Stomach (tissue), 8 donors: ENCODE measurements at regions not wholly inside any gene's neighbourhood (a gene's known extent, or its start where the extent isn't known, plus 50 kb on each side); places are given as distances from the start of the nearest gene placed in this dataset.

ENCODE experiments used
- DNase-seq, 2 donors: peaks; one replicate each; pipeline versions ENCODE4 v3.0.0 to v3.0.0-alpha.2; 2013 to 2019
- H3K27ac ChIP-seq, 5 donors: fragments of 200-600 bp in 4 of 5; sonication (generic) in 4 of 5; one replicate each; pipeline ENCODE4 v1.5.1; 2013 to 2019; ENCODE audit warnings: mild to moderate bottlenecking in 1 of 5, moderate library complexity in 1 of 5
- H3K27me3 ChIP-seq, 3 donors: fragments of 200-600 bp; sonication (generic); one replicate each; pipeline ENCODE4 v1.5.1; 2017 to 2019; ENCODE audit warnings: mixed run types in 1 of 3
- H3K36me3 ChIP-seq, 4 donors: fragments of 200-600 bp; sonication (generic); 1 replicate in 3 of 4; 2 replicates in 1 of 4; pipeline ENCODE4 v1.5.1; 2016 to 2019
- H3K4me1 ChIP-seq, 4 donors: fragments of 200-600 bp; sonication (generic); one replicate each; pipeline ENCODE4 v1.5.1; 2016 to 2019
- H3K4me3 ChIP-seq, 4 donors: fragments of 200-600 bp; sonication (generic) in 3 of 4; one replicate each; pipeline ENCODE4 v1.5.1; 2016 to 2019; ENCODE audit warnings: mild to moderate bottlenecking in 1 of 4
- H3K9me3 ChIP-seq, 4 donors: fragments of 200-600 bp; sonication (generic); one replicate each; pipeline ENCODE4 v1.5.1; 2016 to 2019
- EP300 ChIP-seq: sonication (generic); formaldehyde crosslinking; IDR thresholded peaks from one replicate; pipeline ENCODE4 v1.6.1; 2017; ENCODE audit warnings: antibody characterized with exemption
- POLR2A ChIP-seq, 4 donors: fragments of 450-650 bp; IDR thresholded peaks; one replicate each; pipeline ENCODE4 v1.6.1; 2016; ENCODE audit warnings: antibody characterized with exemption in 4 of 4, control low read depth in 2 of 4, mild to moderate bottlenecking in 1 of 4, moderate library complexity in 1 of 4
- POLR2AphosphoS5 ChIP-seq, 3 donors: sonication (generic); formaldehyde crosslinking; IDR thresholded peaks; one replicate each; pipeline ENCODE4 v1.6.1; 2016; ENCODE audit warnings: antibody characterized with exemption in 3 of 3
- WGBS, 5 donors: extraction: QIAGEN DNeasy Blood & Tissue Kit in 3 of 5; methylation state at CpG; one replicate each; pipeline versions ENCODE4 v1.1.5 to v1.1.7; 2013 to 2018; 5-methylcytosine and 5-hydroxymethylcytosine counted together
- intact Hi-C: fragments of 100-400 bp; cut with DNase I; formaldehyde crosslinking; loops from one replicate; pipeline ENCODE4 v1.15.1; 2023; ENCODE audit warnings: low total_unique reads
- TF ChIP-seq, protein P1 (sequence below), 7 experiments: fragments of 450-650 bp in 4 of 7; fragments of 200-600 bp in 3 of 7; sonication (generic) in 3 of 7; IDR thresholded peaks; one replicate each; pipeline ENCODE4 v1.5.1; 2016 to 2019; ENCODE audit warnings: antibody characterized with exemption in 7 of 7, control low read depth in 2 of 7, mild to moderate bottlenecking in 1 of 7
- donor health status: healthy with polysubstance abuse.
- donor health status: Bipolar disorder and iron deficiency.
- donor health status: healthy.

- Histone ChIP-seq H3K9me3 (peaks cover 0 to 4% (median 0%) of the 10 kb centered on the region in 4 donors), H3K4me3 (no peak overlapping the region), H3K27ac (no peak overlapping the region), H3K36me3 (no peaks in the 10 kb centered on the region), H3K4me1 (no peaks in the 10 kb centered on the region), H3K27me3 (no peaks in the 10 kb centered on the region)
- intact Hi-C loops, result no loop called here
- no peak for DNase-seq
- WGBS, 5 donors, result 87 to 100% (median 88%) methylated on average over 1 of the region's 1 CpG
- TF ChIP-seq, protein P1, sequence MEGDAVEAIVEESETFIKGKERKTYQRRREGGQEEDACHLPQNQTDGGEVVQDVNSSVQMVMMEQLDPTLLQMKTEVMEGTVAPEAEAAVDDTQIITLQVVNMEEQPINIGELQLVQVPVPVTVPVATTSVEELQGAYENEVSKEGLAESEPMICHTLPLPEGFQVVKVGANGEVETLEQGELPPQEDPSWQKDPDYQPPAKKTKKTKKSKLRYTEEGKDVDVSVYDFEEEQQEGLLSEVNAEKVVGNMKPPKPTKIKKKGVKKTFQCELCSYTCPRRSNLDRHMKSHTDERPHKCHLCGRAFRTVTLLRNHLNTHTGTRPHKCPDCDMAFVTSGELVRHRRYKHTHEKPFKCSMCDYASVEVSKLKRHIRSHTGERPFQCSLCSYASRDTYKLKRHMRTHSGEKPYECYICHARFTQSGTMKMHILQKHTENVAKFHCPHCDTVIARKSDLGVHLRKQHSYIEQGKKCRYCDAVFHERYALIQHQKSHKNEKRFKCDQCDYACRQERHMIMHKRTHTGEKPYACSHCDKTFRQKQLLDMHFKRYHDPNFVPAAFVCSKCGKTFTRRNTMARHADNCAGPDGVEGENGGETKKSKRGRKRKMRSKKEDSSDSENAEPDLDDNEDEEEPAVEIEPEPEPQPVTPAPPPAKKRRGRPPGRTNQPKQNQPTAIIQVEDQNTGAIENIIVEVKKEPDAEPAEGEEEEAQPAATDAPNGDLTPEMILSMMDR (IDR thresholded peaks at IDR 0.05), result no peak
- TF ChIP-seq POLR2AphosphoS5 (IDR thresholded peaks at IDR 0.05) (no peak), EP300 (no peak), POLR2A (IDR thresholded peaks at IDR 0.05) (no peak)
Measured at GRCh38 chr5:6090838-6091237, 287.5 kb downstream of the MED10 start.

DNA sequence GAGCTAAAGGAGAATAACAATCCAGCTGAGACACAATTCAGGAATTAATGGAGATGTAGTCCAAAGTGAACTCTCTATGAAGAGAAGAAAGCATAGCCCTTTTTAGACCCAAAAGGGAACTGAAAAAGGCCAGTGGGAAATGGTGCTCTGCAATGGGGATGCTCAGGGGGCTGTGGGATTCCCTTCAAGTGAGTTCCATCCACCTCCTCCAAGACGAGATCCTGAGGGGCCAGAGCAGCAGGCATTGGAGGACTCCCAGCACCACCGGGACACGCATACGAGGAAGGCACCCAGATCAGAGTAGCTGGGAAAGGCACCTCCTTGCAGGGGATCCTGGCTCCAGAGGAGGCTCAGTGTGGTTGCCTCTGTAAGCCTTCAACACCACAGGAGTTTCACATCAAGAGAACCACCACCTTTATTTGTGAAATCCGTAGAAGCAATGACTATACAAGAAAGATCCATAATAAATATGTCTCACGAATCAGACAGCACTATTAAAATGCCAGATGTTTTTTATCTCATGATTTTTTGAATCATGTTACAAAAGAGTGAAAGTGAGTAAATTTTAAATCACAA lies 288.2 kb downstream of the MED10 start:
- Histone ChIP-seq H3K4me1 (no peaks in the 10 kb centered on the region), H3K27ac (no peak overlapping the region), H3K27me3 (no peaks in the 10 kb centered on the region), H3K4me3 (no peak overlapping the region), H3K36me3 (no peaks in the 10 kb centered on the region), H3K9me3 (peaks cover 0 to 4% (median 0%) of the 10 kb centered on the region in 4 donors)
- no peak for DNase-seq
- TF ChIP-seq, protein P1 (IDR thresholded peaks at IDR 0.05), result no peak
- no peak for TF ChIP-seq POLR2A (IDR thresholded peaks at IDR 0.05)
- no peak for TF ChIP-seq POLR2AphosphoS5 (IDR thresholded peaks at IDR 0.05)
- TF ChIP-seq EP300, result no peak
- 70 to 82% (median 77%) methylated on average over 6 of the region's 6 CpGs for WGBS, 5 donors
- intact Hi-C loops, result no loop called here

- no peak for TF ChIP-seq POLR2A (IDR thresholded peaks at IDR 0.05)
- TF ChIP-seq POLR2AphosphoS5 (IDR thresholded peaks at IDR 0.05), result no peak
- TF ChIP-seq, protein P1 (IDR thresholded peaks at IDR 0.05), result no peak
- no peak for TF ChIP-seq EP300
- Histone ChIP-seq H3K27ac (no peak overlapping the region), H3K4me3 (no peak overlapping the region), H3K27me3 (no peaks in the 10 kb centered on the region), H3K9me3 (peaks cover 0 to 4% (median 0%) of the 10 kb centered on the region in 4 donors), H3K36me3 (no peaks in the 10 kb centered on the region), H3K4me1 (no peaks in the 10 kb centered on the region)
- DNase-seq, result no peak
- intact Hi-C loops, result no loop called here
- WGBS, 5 donors, result 77 to 94% (median 87%) methylated on average over 2 of the region's 2 CpGs
Measured at GRCh38 chr5:6088706-6089105, 289.6 kb downstream of the MED10 start.

GRCh38 chr5:6087576-6087975 lies 290.8 kb downstream of the MED10 start:
- intact Hi-C loops, result no loop called here
- WGBS, 5 donors, result 87 to 91% (median 88%) methylated on average over 9 to 12 of the region's 12 CpGs
- no peak for TF ChIP-seq EP300
- TF ChIP-seq, protein P1 (IDR thresholded peaks at IDR 0.05), result no peak
- no peak for TF ChIP-seq POLR2AphosphoS5 (IDR thresholded peaks at IDR 0.05)
- TF ChIP-seq POLR2A (IDR thresholded peaks at IDR 0.05), result no peak

More at GRCh38 chr5:6087576-6087975, 290.8 kb downstream of the MED10 start:
- Histone ChIP-seq H3K9me3 (peaks cover 0 to 4% (median 0%) of the 10 kb centered on the region in 4 donors), H3K4me1 (no peaks in the 10 kb centered on the region), H3K36me3 (no peaks in the 10 kb centered on the region), H3K27me3 (no peaks in the 10 kb centered on the region), H3K4me3 (no peak overlapping the region), H3K27ac (no peak overlapping the region)
- no peak for DNase-seq
